ENCODE measurements at regions not wholly inside any gene's neighbourhood (a gene's known extent, or its start where the extent isn't known, plus 50 kb on each side); places are given as distances from the start of the nearest gene placed in this dataset.

DNA sequence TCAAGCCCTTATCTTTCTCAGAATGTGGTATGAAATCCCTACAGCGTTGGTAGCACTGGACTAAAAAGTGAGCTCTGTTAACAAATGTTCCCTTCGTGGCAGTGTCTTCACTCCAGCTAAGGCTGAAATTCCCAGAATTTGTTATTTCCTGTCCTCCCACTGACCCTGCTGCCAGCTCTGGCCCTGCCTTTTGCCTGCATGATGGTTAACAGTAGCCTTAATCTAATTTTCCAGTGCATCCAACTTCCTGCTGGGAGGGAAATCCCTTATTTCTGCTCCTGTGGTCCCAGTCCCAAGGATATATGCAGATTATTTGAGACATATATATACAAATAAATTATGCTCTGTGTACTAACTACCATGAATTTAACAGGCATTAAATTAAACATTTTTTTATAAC is 157.2 kb upstream of the CARMIL1 start:
- Histone ChIP-seq H3K9me3 (ENCODE audit: control insufficient read depth, low read length) (no peaks in the 10 kb centered on the region), H3K4me3 (ENCODE audit: extremely low read depth, insufficient read depth, low read length, poor library complexity, severe bottlenecking) (no peak overlapping the region), H3K4me1 (ENCODE audit: control insufficient read depth, insufficient read depth, low read length, poor library complexity, severe bottlenecking) (no peaks in the 10 kb centered on the region), H3K27ac (ENCODE audit: low read depth, low read length, severe bottlenecking) (no peak overlapping the region), H3K36me3 (ENCODE audit: control insufficient read depth, insufficient read depth, low read length) (no peaks in the 10 kb centered on the region)
- 64 to 84% methylated on average over 2 of the region's 2 CpGs for WGBS, 2 experiments (ENCODE audit: insufficient coverage in 2 of 2)

DNA sequence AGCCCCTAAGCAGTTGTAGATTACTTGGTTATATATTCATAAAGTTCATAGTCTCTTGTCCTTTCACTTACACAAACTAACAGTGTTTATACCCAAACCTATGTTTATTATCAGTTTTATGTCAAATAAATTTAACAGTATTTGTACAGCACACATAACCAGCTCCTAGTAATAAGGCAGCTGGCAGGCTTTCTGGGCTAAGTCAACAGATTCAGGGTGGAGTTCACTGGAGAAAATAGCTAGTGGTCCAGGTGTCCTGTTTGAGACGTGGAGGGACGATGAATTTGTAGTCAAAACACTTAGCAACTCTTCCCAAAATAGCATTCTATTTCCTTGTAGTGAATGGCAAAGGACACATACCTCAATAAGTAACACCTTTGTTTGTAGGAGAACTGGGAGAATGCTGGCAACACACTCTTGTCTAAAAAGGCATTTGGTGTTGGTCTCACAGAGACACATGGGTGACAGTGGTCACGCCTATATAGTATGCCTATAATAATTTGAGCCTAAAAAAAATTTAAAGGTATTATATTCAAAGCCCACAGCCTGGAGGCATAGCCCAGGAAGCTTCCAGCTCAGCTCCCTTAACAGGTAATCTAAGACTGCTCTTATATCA is 156.4 kb upstream of the CARMIL1 start:
- Histone ChIP-seq H3K4me3 (ENCODE audit: extremely low read depth, insufficient read depth, low read length, poor library complexity, severe bottlenecking) (no peak overlapping the region), H3K27ac (ENCODE audit: low read depth, low read length, severe bottlenecking) (no peak overlapping the region), H3K36me3 (ENCODE audit: control insufficient read depth, insufficient read depth, low read length) (no peaks in the 10 kb centered on the region), H3K9me3 (ENCODE audit: control insufficient read depth, low read length) (no peaks in the 10 kb centered on the region), H3K4me1 (ENCODE audit: control insufficient read depth, insufficient read depth, low read length, poor library complexity, severe bottlenecking) (no peaks in the 10 kb centered on the region)
- 100% methylated on average over 2 of the region's 3 CpGs; no CpG with 5 or more reads in 1 of the 2 experiments for WGBS, 2 experiments (ENCODE audit: insufficient coverage in 2 of 2)

DNA sequence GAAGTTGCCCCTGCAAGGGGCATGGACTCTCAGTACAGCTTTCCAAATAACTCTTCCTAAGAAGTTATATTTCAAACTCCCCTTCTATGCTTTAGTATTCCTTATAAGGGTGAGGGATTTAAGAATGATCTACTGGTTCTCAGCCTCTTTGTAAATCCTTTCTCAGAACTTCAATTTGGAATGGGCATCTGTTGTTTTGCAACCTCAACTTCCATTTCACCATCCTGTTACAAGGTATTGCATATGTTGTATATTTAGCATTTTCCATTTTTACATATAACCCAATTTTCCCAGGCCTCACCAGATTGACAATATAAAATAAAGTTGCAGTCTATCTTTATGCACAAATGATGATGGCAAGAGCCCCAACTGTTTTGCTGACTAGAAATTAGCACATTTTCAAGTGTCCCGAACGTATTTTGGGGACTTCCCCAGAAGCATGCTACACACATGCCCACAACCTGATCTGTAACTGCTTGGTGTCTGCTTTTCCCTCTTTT is 154.9 kb upstream of the CARMIL1 start:
- Histone ChIP-seq H3K36me3 (ENCODE audit: control insufficient read depth, insufficient read depth, low read length) (no peaks in the 10 kb centered on the region), H3K27ac (ENCODE audit: low read depth, low read length, severe bottlenecking) (no peak overlapping the region), H3K9me3 (ENCODE audit: control insufficient read depth, low read length) (no peaks in the 10 kb centered on the region), H3K4me3 (ENCODE audit: extremely low read depth, insufficient read depth, low read length, poor library complexity, severe bottlenecking) (no peak overlapping the region), H3K4me1 (ENCODE audit: control insufficient read depth, insufficient read depth, low read length, poor library complexity, severe bottlenecking) (no peaks in the 10 kb centered on the region)
- WGBS, 2 experiments (ENCODE audit: insufficient coverage in 2 of 2), result 69 to 95% methylated on average over 2 of the region's 2 CpGs

DNA sequence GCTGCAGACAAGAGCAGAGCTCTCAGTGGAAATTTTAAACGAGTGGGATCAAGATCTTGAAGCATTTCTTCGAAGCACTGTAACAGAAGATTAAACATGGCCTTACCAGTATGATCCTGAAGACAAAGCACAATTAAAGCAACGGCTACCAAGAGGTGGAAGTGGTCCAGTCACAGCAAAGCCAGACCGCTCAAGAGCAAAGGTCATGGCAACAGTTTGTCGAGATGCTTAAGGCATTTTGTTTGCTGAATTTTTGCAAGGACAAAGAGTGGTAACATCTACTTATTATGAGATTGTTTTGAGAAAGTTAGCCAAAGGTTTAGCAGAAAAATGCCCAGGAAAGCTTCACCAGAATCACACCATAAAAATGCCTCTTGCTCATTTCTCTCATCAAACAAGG is 153.4 kb upstream of the CARMIL1 start:
- H3K4me1 ChIP-seq (ENCODE audit: control insufficient read depth, insufficient read depth, low read length, poor library complexity, severe bottlenecking), result no peaks in the 10 kb centered on the region
- H3K36me3 ChIP-seq (ENCODE audit: control insufficient read depth, insufficient read depth, low read length), result no peaks in the 10 kb centered on the region
- no peaks in the 10 kb centered on the region for H3K9me3 ChIP-seq (ENCODE audit: control insufficient read depth, low read length)
- no peak overlapping the region for H3K27ac ChIP-seq (ENCODE audit: low read depth, low read length, severe bottlenecking)
- 84 to 95% methylated on average over 5 of the region's 5 CpGs for WGBS, 2 experiments (ENCODE audit: insufficient coverage in 2 of 2)
- H3K4me3 ChIP-seq (ENCODE audit: extremely low read depth, insufficient read depth, low read length, poor library complexity, severe bottlenecking), result no peak overlapping the region

DNA sequence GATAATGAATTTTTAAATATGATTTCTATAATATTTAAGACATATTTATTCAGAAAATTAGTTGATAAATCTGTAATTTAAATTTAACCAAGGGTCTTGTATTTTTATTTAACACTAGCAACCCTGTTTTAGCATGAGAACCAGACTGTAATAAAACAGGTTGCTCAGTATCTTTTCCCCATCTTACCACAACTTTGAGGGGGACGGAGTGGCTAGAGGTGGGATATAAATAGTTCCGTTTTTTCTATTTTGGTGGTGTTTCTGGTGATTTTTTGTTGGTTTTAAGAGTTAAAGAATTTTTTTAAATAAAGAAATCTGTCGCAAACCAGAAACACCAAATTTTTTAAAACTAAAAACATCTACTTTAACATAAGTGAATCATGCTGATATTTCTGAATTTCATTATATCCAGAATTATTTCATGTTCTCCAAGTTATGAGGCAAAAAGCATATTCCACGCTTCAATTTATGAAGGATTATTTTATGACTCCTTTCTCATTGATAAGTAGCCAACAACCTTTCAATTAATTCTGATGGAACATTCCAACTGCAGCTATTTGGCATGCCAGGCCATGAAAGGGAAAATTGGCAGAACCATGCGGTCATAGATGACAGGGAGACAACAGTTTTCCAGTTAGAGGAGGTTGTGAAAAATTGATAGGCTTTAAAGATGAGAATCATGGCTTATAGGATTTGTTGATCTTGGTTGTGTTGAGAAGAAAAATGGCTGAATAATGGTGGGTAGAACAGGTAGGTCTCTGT is 151.9 kb upstream of the CARMIL1 start:
- H3K4me3 ChIP-seq (ENCODE audit: extremely low read depth, insufficient read depth, low read length, poor library complexity, severe bottlenecking), result no peak overlapping the region
- no peaks in the 10 kb centered on the region for H3K9me3 ChIP-seq (ENCODE audit: control insufficient read depth, low read length)
- H3K36me3 ChIP-seq (ENCODE audit: control insufficient read depth, insufficient read depth, low read length), result no peaks in the 10 kb centered on the region
- no peak overlapping the region for H3K27ac ChIP-seq (ENCODE audit: low read depth, low read length, severe bottlenecking)
- WGBS, 2 experiments (ENCODE audit: insufficient coverage in 2 of 2), result 91 to 100% methylated on average over 1 of the region's 5 CpGs
- H3K4me1 ChIP-seq (ENCODE audit: control insufficient read depth, insufficient read depth, low read length, poor library complexity, severe bottlenecking), result no peaks in the 10 kb centered on the region

DNA sequence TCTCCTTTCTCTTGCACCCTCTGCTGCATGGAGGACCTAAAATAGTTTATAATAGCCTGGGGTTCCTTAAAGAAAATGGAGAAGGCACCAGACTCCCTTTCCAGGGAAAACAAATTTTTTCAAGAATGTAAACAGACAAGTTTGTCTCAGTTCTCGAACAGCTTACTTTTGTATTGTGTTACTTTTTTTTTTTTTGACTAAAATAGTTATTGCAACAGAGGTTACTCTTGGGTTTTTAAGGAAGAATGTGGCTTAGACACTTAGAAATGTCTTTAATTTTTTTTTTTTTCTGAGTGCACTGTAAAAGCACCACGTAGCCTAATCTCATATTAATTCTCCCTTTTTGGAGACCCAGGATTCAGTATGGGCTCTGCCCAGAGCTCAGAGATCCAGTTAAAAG is 148.7 kb upstream of the CARMIL1 start:
- no peak overlapping the region for H3K27ac ChIP-seq (ENCODE audit: low read depth, low read length, severe bottlenecking)
- peaks cover 12% of the 10 kb centered on the region for H3K9me3 ChIP-seq (ENCODE audit: control insufficient read depth, low read length)
- H3K4me3 ChIP-seq (ENCODE audit: extremely low read depth, insufficient read depth, low read length, poor library complexity, severe bottlenecking), result no peak overlapping the region
- no peaks in the 10 kb centered on the region for H3K36me3 ChIP-seq (ENCODE audit: control insufficient read depth, insufficient read depth, low read length)
- H3K4me1 ChIP-seq (ENCODE audit: control insufficient read depth, insufficient read depth, low read length, poor library complexity, severe bottlenecking), result no peaks in the 10 kb centered on the region
- WGBS, 2 experiments (ENCODE audit: insufficient coverage in 2 of 2), result no CpG with 5 or more reads among the region's 2 CpGs

DNA sequence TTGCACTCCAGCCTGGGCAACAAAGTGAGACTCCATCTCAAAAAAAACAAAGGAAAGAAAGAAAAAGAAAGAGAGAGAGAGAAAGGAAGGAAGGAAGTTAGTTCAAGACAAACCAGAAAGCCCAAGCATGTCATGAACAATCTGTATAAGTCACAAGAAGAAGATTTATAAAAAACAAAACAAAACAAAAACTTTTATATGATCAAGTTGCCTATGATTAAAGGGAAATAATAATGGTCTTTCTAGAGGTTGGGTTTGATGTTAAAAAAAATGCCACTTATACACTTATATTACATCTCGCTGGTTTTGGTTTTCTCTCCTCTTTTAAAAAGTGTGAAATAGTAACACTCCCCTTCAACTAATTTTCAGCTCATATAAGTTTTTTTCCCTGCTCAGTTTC is 146.2 kb upstream of the CARMIL1 start:
- Histone ChIP-seq H3K4me1 (ENCODE audit: control insufficient read depth, insufficient read depth, low read length, poor library complexity, severe bottlenecking) (no peaks in the 10 kb centered on the region), H3K4me3 (ENCODE audit: extremely low read depth, insufficient read depth, low read length, poor library complexity, severe bottlenecking) (no peak overlapping the region), H3K36me3 (ENCODE audit: control insufficient read depth, insufficient read depth, low read length) (no peaks in the 10 kb centered on the region), H3K9me3 (ENCODE audit: control insufficient read depth, low read length) (peaks cover 12% of the 10 kb centered on the region), H3K27ac (ENCODE audit: low read depth, low read length, severe bottlenecking) (no peak overlapping the region)
- WGBS, 2 experiments (ENCODE audit: insufficient coverage in 2 of 2), result no CpG with 5 or more reads among the region's 1 CpG

DNA sequence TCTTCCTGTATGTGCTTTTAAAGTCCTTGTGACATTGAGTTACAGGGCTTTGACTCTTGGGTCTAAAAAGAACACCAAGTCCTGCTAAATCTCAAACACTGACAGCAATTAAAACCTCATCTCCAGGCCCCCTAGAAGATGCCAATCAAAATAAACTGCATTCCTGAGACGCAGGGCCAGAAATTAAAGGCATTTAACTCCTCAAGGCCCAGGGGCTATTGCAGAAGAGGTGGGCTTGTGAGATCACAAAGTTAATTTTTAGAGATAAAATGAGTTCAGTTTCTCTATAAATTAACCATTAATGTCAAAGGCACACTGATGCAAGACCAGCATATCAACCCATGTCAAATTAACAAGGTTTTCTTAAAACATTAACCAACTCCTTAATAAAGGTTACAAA is 145.6 kb upstream of the CARMIL1 start:
- no peak overlapping the region for H3K4me3 ChIP-seq (ENCODE audit: extremely low read depth, insufficient read depth, low read length, poor library complexity, severe bottlenecking)
- H3K4me1 ChIP-seq (ENCODE audit: control insufficient read depth, insufficient read depth, low read length, poor library complexity, severe bottlenecking), result no peaks in the 10 kb centered on the region
- H3K27ac ChIP-seq (ENCODE audit: low read depth, low read length, severe bottlenecking), result no peak overlapping the region
- no CpG with 5 or more reads among the region's 1 CpG for WGBS, 2 experiments (ENCODE audit: insufficient coverage in 2 of 2)
- peaks cover 12% of the 10 kb centered on the region for H3K9me3 ChIP-seq (ENCODE audit: control insufficient read depth, low read length)
- H3K36me3 ChIP-seq (ENCODE audit: control insufficient read depth, insufficient read depth, low read length), result no peaks in the 10 kb centered on the region

DNA sequence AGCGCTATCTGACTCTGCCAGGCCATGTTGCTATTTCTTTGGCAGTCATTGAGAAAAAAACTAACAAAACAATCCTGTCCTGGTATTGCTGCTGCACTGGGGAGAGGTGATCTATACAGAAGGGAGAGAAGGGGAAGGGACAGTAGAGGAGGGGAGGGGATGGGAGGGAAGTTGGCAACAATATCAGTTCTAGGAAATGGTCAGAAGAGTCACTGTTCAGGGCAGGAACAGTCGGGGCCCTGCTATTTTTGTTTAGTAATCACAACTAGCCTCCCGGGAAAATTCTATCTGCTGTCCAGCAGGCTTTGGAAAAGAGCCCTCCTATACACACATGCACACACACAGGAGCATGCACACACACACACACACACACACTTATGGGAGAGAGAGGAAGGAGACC is 142.3 kb upstream of the CARMIL1 start:
- no peak overlapping the region for H3K4me3 ChIP-seq (ENCODE audit: extremely low read depth, insufficient read depth, low read length, poor library complexity, severe bottlenecking)
- 92 to 100% methylated on average over 1 to 2 of the region's 3 CpGs for WGBS, 2 experiments (ENCODE audit: insufficient coverage in 2 of 2)
- H3K9me3 ChIP-seq (ENCODE audit: control insufficient read depth, low read length), result peaks cover 12% of the 10 kb centered on the region
- H3K36me3 ChIP-seq (ENCODE audit: control insufficient read depth, insufficient read depth, low read length), result no peaks in the 10 kb centered on the region
- H3K4me1 ChIP-seq (ENCODE audit: control insufficient read depth, insufficient read depth, low read length, poor library complexity, severe bottlenecking), result no peaks in the 10 kb centered on the region
- no peak overlapping the region for H3K27ac ChIP-seq (ENCODE audit: low read depth, low read length, severe bottlenecking)

DNA sequence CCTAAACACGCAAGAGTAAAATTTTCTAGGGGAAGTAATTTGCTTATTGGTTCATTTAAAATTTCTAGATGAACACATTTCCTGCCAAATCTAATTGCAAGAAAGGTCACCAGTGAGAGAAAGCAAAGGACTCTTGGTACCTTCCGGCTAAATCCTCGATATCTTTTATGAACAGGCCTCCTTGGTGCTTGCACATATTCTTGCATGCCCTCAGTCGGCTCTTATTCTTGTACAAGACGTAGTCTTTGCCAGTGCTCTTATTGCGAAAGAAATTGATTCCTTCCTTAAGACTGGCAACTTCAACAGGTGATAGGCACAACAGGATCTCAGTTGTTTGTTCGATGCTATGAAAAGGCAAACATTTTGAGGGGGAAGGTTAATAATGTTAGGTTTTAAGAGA is 141.7 kb upstream of the CARMIL1 start:
- Histone ChIP-seq H3K4me1 (ENCODE audit: control insufficient read depth, insufficient read depth, low read length, poor library complexity, severe bottlenecking) (no peaks in the 10 kb centered on the region), H3K27ac (ENCODE audit: low read depth, low read length, severe bottlenecking) (no peak overlapping the region), H3K4me3 (ENCODE audit: extremely low read depth, insufficient read depth, low read length, poor library complexity, severe bottlenecking) (no peak overlapping the region), H3K9me3 (ENCODE audit: control insufficient read depth, low read length) (peaks cover 11% of the 10 kb centered on the region), H3K36me3 (ENCODE audit: control insufficient read depth, insufficient read depth, low read length) (no peaks in the 10 kb centered on the region)
- 89 to 94% methylated on average over 5 of the region's 7 CpGs for WGBS, 2 experiments (ENCODE audit: insufficient coverage in 2 of 2)

DNA sequence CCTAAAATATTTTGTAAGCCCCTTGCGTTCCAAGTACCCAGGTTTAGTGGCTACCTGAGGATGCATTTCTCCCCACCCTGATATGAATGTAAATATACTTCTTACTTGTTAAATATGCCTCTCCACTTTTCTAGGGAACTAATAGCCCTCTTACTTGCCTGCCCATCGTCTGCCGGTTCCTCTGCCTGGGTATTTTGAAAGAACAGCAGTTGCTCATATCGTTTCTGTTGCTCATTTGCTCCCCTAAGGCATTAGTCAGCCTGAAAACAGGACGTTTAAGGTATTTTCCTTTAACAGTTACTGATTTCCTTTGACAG is 141.3 kb upstream of the CARMIL1 start:
- Histone ChIP-seq H3K4me3 (ENCODE audit: extremely low read depth, insufficient read depth, low read length, poor library complexity, severe bottlenecking) (no peak overlapping the region), H3K36me3 (ENCODE audit: control insufficient read depth, insufficient read depth, low read length) (no peaks in the 10 kb centered on the region)
- 79 to 88% methylated on average over 4 of the region's 5 CpGs for WGBS, 2 experiments (ENCODE audit: insufficient coverage in 2 of 2)

More for the DNA sequence above, 141.3 kb upstream of the CARMIL1 start:
- H3K4me1 ChIP-seq (ENCODE audit: control insufficient read depth, insufficient read depth, low read length, poor library complexity, severe bottlenecking), result no peaks in the 10 kb centered on the region
- no peak overlapping the region for H3K27ac ChIP-seq (ENCODE audit: low read depth, low read length, severe bottlenecking)
- peaks cover 7% of the 10 kb centered on the region for H3K9me3 ChIP-seq (ENCODE audit: control insufficient read depth, low read length)
